ENCODE measurements at regions not wholly inside any gene's neighbourhood (a gene's known extent, or its start where the extent isn't known, plus 50 kb on each side); places are given as distances from the start of the nearest gene placed in this dataset.

DNA sequence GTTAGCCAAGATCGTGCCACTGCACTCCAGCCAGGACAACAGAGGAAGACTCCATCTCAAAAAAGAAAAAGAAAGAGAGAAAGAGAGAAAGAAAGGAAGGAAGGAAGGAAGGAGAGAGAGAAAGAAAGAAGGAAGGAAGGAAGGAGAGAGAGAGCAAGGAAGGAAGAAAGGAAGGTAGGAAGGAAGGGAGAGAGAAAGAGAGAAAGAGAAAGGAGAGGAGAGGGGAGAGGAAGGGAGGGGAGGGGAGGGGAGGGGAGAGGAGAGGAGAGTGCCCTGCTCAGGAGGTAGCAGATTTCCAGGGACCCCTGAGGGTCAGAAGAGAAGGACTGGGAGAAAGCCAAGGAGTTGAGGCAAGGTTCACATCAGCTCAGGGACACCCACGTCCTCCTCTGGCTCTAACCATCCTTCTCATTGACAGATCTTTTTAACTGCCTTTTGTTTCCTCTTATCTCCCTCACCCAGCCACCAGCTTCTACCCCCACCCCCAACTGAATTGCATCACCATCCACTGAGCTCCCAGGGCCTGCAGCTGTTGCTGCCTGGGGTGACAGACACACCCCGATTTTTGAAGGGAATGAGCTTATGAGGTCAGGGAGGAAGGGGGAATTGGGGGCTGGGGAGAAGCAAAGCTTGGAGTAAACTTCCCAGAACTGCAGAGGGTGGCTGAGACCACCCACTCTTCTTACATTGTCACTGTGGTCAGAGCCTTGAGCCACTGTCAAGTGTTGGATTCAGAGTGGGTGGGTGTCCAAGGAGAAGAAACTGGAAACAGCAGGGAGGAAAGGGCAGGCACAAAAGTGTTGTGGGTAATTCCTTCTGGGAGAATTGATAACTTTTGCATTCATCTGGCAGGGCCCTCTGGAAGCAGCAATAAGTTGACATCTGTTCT is 91.6 kb downstream of the GLUL start (continued):
- peak; percentile 100 for TF ChIP-seq CHAMP1 (IDR thresholded peaks at IDR 0.05)
- peak; percentile 100 for TF ChIP-seq SMARCA4 (IDR thresholded peaks at IDR 0.05)
- peak; percentile 71 for TF ChIP-seq GABPB1 (CRISPR knock-in tag; IDR thresholded peaks at IDR 0.05)
- no peak for TF ChIP-seq NFE2L1 (tag; IDR thresholded peaks at IDR 0.05; ENCODE audit: borderline replicate concordance, low read depth)
- TF ChIP-seq ATF7 (IDR thresholded peaks at IDR 0.05): peak; percentile 97
- peak; percentile 69 for TF ChIP-seq PHF20 (IDR thresholded peaks at IDR 0.05; ENCODE audit: partially characterized antibody)
- TF ChIP-seq SP1 (CRISPR knock-in tag; IDR thresholded peaks at IDR 0.05): peak; percentile 90
- TF ChIP-seq U2AF2 (optimal IDR thresholded peaks at IDR 0.05; ENCODE audit: low read depth, low read length): no peak
- peak; percentile 84; the same call in 1 of the 2 replicates for TF ChIP-seq YBX1 (IDR thresholded peaks at IDR 0.05)
- TF ChIP-seq PKNOX1 (IDR thresholded peaks at IDR 0.05): peak; percentile 92
- peak; percentile 4; the same call in 1 of the 2 replicates for TF ChIP-seq BCL6 (CRISPR knock-in tag; IDR thresholded peaks at IDR 0.05)
- TF ChIP-seq GTF3C2 (IDR thresholded peaks at IDR 0.05; ENCODE audit: borderline replicate concordance, extremely low read depth, insufficient read length): no peak
- peak; percentile 95 for TF ChIP-seq SMAD4 (CRISPR knock-in tag; conservative IDR thresholded peaks at IDR 0.05)
- no peak for TF ChIP-seq BRCA1 (IDR thresholded peaks at IDR 0.05)
- no peak for TF ChIP-seq BRCA1 (CRISPR knock-in tag; IDR thresholded peaks at IDR 0.05)
- TF ChIP-seq ZNF518B (CRISPR knock-in tag; IDR thresholded peaks at IDR 0.05): no peak
- peak; percentile 53 for TF ChIP-seq RBFOX2 (IDR thresholded peaks at IDR 0.05; ENCODE audit: low read depth, low read length)
- peak; percentile 86 for TF ChIP-seq RBM39 (optimal IDR thresholded peaks at IDR 0.05; ENCODE audit: low read depth, low read length)
- no peak for TF ChIP-seq CBX2 (IDR thresholded peaks at IDR 0.05; ENCODE audit: insufficient read depth, low read length, poor library complexity, severe bottlenecking)

Data from K562 (cell line).